ENCODE measurements at regions not wholly inside any gene's neighbourhood (a gene's known extent, or its start where the extent isn't known, plus 50 kb on each side); places are given as distances from the start of the nearest gene placed in this dataset.

DNA sequence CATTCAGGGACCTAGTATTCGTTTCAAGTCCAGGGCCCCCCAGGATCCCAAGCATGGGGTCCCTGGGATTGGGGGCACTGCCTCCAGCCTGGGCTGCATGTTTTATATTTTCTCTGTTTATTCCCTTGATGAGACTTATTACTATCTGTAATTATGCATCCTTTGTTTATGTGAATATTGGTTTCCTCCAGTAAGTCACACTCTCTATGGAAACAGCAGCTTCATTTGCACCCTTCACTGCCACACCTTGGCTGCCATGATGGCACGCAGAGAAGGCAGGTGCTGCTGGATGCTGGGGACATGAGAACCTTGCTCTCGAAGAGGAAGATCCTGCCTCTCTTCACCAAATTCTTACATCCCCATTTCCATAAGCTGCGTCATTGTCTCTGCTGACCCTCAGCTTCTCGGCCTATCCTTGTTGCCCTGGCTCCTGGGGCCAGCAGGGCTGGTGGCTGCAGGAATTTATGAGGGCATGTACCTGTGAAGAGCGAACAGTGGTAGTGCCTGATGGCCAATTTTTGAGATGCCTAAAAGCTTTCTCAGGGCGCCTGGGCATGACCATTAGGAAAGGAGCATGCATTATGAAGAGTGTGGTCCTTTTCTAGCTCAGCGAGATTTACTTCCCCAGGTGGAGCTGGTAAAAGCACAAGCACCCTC is 479.3 kb upstream of the KLF6 start:
- H3K36me3 ChIP-seq, result no peaks in the 10 kb centered on the region
- ATAC-seq (no peak), DNase-seq (no peak)
- no peak overlapping the region for H3K4me3 ChIP-seq
- H3K27me3 ChIP-seq (ENCODE audit: low read depth), result no peaks in the 10 kb centered on the region
- TF ChIP-seq, protein P1, sequence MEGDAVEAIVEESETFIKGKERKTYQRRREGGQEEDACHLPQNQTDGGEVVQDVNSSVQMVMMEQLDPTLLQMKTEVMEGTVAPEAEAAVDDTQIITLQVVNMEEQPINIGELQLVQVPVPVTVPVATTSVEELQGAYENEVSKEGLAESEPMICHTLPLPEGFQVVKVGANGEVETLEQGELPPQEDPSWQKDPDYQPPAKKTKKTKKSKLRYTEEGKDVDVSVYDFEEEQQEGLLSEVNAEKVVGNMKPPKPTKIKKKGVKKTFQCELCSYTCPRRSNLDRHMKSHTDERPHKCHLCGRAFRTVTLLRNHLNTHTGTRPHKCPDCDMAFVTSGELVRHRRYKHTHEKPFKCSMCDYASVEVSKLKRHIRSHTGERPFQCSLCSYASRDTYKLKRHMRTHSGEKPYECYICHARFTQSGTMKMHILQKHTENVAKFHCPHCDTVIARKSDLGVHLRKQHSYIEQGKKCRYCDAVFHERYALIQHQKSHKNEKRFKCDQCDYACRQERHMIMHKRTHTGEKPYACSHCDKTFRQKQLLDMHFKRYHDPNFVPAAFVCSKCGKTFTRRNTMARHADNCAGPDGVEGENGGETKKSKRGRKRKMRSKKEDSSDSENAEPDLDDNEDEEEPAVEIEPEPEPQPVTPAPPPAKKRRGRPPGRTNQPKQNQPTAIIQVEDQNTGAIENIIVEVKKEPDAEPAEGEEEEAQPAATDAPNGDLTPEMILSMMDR (IDR thresholded peaks at IDR 0.05), result no peak
- no peaks in the 10 kb centered on the region for H3K9me3 ChIP-seq
- no peak overlapping the region for H3K27ac ChIP-seq
- H3K4me1 ChIP-seq, result peaks cover 35% of the 10 kb centered on the region
- intact Hi-C loops (cut with DNase I), result no loop called here

DNA sequence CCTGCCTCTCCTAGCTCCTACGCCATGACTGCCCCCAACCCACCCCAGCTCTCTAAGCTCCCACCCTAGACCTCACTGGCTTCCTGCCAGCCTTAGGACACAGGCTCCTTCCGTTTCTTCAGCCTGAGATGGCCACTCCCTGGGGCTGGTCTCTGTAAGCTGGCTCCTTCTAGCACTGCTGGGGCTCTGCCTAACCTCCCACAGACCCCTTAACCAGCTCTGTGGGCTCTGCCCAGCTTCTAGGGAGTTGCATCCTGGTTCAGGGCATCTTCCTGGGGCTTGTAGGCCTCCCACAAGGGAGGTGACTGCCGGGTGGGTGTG is 478.6 kb upstream of the KLF6 start:
- peak in 1 of 2 donors; percentile 28 for ATAC-seq

DNA sequence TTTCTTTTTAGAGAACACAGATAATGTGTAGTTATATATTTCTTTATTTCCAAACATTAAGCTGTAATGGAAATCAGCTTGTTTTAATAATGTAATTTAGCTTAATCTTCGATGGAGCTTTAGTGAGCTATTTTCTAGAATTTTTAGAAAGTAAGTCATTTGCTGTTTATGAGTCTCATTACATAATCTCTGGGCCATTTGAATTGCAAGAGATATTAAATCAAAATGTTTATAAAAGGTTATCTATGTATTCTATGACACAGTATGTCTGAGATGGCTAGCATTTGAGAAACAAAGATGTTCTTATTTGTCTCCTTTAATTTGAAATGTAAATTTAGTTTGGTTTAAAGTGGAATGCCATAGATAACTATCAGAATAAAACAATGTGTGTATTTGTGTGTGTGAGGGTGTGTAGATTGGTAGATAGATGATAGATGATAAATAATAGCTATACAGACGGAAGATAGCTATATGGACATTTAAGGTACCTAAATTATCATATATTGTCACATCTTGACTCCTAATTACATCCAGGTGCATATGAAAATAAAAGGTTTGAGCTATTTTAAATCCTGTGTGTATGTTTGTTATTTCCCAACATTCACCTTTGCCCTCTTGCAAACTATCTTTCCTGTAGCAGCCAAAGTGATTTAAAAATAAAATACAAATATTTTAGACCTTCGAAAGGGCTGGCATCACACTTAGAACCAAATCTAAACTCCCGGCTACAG is 478.0 kb upstream of the KLF6 start:
- ATAC-seq (no peak), DNase-seq (no peak)
- Histone ChIP-seq H3K36me3 (no peaks in the 10 kb centered on the region), H3K4me3 (no peak overlapping the region), H3K27me3 (ENCODE audit: low read depth) (no peaks in the 10 kb centered on the region), H3K9me3 (no peaks in the 10 kb centered on the region), H3K27ac (no peak overlapping the region), H3K4me1 (peaks cover 35% of the 10 kb centered on the region)
- TF ChIP-seq, protein P1 (IDR thresholded peaks at IDR 0.05), result no peak
- intact Hi-C loops (cut with DNase I), result no loop called here

More for the DNA sequence above, 478.6 kb upstream of the KLF6 start:
- no peak for DNase-seq
- intact Hi-C loops (cut with DNase I), result no loop called here
- no peaks in the 10 kb centered on the region for H3K27me3 ChIP-seq (ENCODE audit: low read depth)
- H3K4me1 ChIP-seq, result peaks cover 35% of the 10 kb centered on the region
- no peak overlapping the region for H3K4me3 ChIP-seq
- TF ChIP-seq, protein P1 (IDR thresholded peaks at IDR 0.05), result no peak
- H3K27ac ChIP-seq, result no peak overlapping the region
- H3K9me3 ChIP-seq, result no peaks in the 10 kb centered on the region
- H3K36me3 ChIP-seq, result no peaks in the 10 kb centered on the region

DNA sequence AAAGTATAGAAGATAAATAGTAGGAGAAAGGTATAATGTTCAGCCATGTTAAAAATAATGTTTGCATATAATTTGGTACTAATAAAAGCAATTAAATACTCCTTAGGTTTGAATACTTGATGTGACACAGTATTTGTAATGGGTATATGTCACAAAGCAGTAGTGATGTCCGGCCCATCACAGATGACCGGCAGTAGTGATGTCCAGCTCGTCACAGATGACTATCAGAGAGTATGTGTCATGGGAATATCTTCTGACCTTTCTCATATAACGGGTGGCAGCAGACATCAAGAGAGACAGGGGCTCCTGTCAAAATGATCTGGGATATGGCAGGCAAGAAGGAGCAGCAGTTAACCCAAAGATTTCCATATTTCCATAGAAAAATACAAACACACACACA is 477.4 kb upstream of the KLF6 start:
- DNase-seq, result no peak
- intact Hi-C loops (cut with DNase I), result no loop called here
- Histone ChIP-seq H3K9me3 (no peaks in the 10 kb centered on the region), H3K4me1 (peaks cover 31% of the 10 kb centered on the region), H3K27ac (no peak overlapping the region), H3K27me3 (ENCODE audit: low read depth) (no peaks in the 10 kb centered on the region), H3K36me3 (no peaks in the 10 kb centered on the region), H3K4me3 (no peak overlapping the region)
- TF ChIP-seq, protein P1 (IDR thresholded peaks at IDR 0.05), result no peak
- no peak for ATAC-seq

DNA sequence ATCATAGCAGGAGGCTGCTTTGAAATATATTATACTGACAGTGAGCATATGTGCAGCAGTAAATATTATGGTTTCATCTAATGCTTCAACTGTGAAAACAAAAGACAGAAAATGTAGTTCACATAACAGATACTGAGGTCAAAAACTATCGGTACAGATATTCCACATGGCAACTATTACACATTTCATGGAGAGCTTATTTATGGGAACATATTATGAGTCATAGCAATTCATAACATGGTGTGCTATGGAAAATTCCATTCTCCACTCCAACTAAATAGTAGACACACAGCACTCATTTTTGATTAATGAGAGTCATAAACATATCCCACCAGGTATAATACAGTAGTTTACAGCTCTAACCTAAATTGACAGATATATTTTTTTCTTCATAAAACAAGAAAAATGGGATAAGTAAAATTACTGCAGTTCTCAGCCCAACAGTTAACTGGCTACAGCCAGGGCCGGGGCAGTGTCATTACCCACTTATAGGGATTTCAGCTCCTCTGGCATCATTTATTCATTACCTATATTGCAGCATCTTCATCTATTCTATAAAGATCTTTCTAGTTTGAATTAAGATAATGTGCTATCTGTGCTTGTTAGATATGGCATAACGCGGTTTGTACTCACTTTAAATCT is 475.6 kb upstream of the KLF6 start:
- H3K36me3 ChIP-seq, result no peaks in the 10 kb centered on the region
- no peaks in the 10 kb centered on the region for H3K27me3 ChIP-seq (ENCODE audit: low read depth)
- no peak overlapping the region for H3K4me3 ChIP-seq
- ATAC-seq, result no peak
- H3K27ac ChIP-seq, result no peak overlapping the region
- TF ChIP-seq, protein P1 (IDR thresholded peaks at IDR 0.05), result no peak
- peaks cover 14% of the 10 kb centered on the region for H3K4me1 ChIP-seq
- no peaks in the 10 kb centered on the region for H3K9me3 ChIP-seq
- intact Hi-C loops (cut with DNase I), result no loop called here
- no peak for DNase-seq

All from lower lobe of right lung (tissue), 2 donors.